Ovary (tissue), 3 donors: ENCODE measurements at regions not wholly inside any gene's neighbourhood (a gene's known extent, or its start where the extent isn't known, plus 50 kb on each side); places are given as distances from the start of the nearest gene placed in this dataset.

Experiments
- CTCF ChIP-seq, 3 donors: fragments of 450-650 bp in 2 of 3; fragments of 200-600 bp in 1 of 3; IDR thresholded peaks; one replicate each; pipeline versions ENCODE4 v1.5.1 to v1.8.0; 2016 to 2022; ENCODE audit warnings: antibody characterized with exemption in 3 of 3, mild to moderate bottlenecking in 1 of 3
- POLR2A ChIP-seq: fragments of 450-650 bp; IDR thresholded peaks from one replicate; pipeline ENCODE4 v1.6.1; 2017; ENCODE audit warnings: antibody characterized with exemption, mild to moderate bottlenecking, moderate library complexity
- donor health status: DM: no; HTN: no; CAD: no.

GRCh38 chr11:114774599-114775361, 96.5 kb downstream of the NXPE2 start:
- no peak for TF ChIP-seq CTCF (IDR thresholded peaks at IDR 0.05)
- TF ChIP-seq POLR2A: no peak
